Right ventricle myocardium inferior (tissue), 1 donor: ENCODE measurements at regions not wholly inside any gene's neighbourhood (a gene's known extent, or its start where the extent isn't known, plus 50 kb on each side); places are given as distances from the start of the nearest gene placed in this dataset.

ENCODE experiments used
- ATAC-seq: fragments of 200-7000 bp; cut with Tn5 transposase; one replicate; pipeline ENCODE4 v1.9.1; 2020; ENCODE audit warnings: mild to moderate bottlenecking, moderate library complexity
- DNase-seq: peaks from one replicate; pipeline ENCODE4 v3.0.0; 2021; ENCODE audit errors: missing footprints
- intact Hi-C: fragments of 100-400 bp; cut with DNase I; formaldehyde crosslinking; loops from one replicate; pipeline ENCODE4 v1.11.0; 2022
- donor health status: DM: no; HTN: yes; CAD: no; lungs with severe emphysema.

GRCh38 chr1:99527545-99527944, 118.4 kb upstream of the PALMD start:
- intact Hi-C loops, result loop anchor here (5.0 kb wide), 1 partner anchor 40 kb away; no protein-coding TSS in a partner anchor
- ATAC-seq, result no peak
- DNase-seq, result no peak

- DNase-seq, result no peak
- ATAC-seq, result peak; percentile 45
- intact Hi-C loops, result loop anchor here (5.0 kb wide), 1 partner anchor 42 kb away; no protein-coding TSS in a partner anchor
These were observed 116.9 kb upstream of the PALMD start for GRCh38 chr1:99529002-99529401.

DNA sequence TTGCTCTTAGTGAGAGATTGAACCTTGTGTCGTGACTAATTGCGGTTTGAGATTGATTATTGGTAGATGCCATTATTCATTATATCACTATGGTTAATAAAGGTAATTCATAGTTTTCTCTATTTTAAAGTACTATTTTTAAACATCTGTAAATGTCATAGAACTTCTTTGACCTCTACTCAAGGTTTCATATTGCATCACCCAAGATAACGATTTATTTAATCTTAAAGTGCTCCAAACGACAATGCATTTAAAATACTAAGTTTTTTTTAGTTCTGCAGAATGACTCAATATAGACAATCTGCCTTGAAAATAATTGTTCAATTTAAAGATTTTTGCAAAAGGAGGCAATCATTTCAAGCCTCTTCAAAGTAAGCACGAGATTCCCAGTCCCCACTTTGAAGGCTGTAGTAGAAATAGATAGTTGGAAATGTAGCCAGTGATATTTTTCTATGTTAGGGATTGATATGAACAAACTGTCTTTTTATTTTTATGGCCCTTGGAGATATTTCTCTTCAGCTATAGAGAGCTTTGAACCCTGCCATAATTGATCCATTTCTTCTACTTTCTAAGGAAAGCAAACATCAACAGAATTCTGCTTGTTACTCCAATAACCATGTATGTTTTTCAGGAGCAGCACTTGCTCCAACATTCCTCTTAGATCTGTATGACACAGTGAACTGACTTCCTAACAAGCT, 114.2 kb upstream of the PALMD start:
- intact Hi-C loops, result loop anchor here (5.0 kb wide), 1 partner anchor 156 kb away; no protein-coding TSS in a partner anchor
- DNase-seq (no peak), ATAC-seq (no peak)

- intact Hi-C loops, result loop anchor here (5.0 kb wide), 1 partner anchor 155 kb away; no protein-coding TSS in a partner anchor
- DNase-seq (no peak), ATAC-seq (no peak)
These were observed 113.7 kb upstream of the PALMD start for GRCh38 chr1:99532276-99532580.

- ATAC-seq, result peak; percentile 62
- intact Hi-C loops, result loop anchor here (2.0 to 5.0 kb wide), 2 partner anchors 113 to 153 kb away; partner anchors contain the start of gene PALMD
- no peak for DNase-seq
These were observed 111.8 kb upstream of the PALMD start for GRCh38 chr1:99533909-99534637.

DNA sequence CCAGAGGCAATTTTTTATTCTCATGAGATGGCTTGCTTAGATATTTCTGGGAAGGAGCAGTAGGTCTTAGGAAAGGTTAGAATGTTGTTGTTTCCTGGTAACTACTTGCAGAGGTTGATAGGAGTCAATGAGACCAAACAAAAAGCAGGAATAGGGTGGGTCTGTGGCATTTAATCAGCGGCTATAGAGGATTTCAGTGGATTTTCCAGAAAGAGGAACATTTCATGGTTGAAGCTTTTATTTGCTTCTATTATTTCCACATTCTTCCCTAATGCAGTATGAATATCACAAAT, 111.3 kb upstream of the PALMD start:
- intact Hi-C loops, result loop anchor here (2.0 to 5.0 kb wide), 2 partner anchors 112 to 153 kb away; partner anchors contain the start of gene PALMD
- DNase-seq (no peak), ATAC-seq (peak; percentile 47)

GRCh38 chr1:99535470-99536164, 110.3 kb upstream of the PALMD start:
- intact Hi-C loops, result loop anchor here (2.0 kb wide), 1 partner anchor 111 kb away; the partner anchor contains the start of gene PALMD
- DNase-seq (no peak), ATAC-seq (no peak)

GRCh38 chr1:99537886-99538617, 107.9 kb upstream of the PALMD start:
- ATAC-seq (no peak), DNase-seq (no peak)
- intact Hi-C loops, result no loop called here

DNA sequence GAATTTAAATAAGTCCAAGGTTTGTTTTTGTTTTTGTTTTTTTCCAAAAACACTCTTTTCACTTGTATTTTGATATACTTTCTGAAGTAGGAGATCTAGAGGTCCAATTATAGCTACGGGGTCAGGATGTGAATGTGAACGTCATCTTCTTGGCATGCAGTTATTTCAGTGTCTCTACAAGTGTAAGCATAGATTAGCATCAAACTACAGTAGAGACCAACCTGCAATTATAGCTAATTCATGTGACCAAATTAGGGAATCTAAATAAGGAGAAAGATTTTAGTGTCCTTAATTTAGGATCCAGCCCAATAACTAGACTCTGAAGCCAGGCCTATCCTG, 107.3 kb upstream of the PALMD start:
- intact Hi-C loops, result no loop called here
- DNase-seq (no peak), ATAC-seq (no peak)

DNA sequence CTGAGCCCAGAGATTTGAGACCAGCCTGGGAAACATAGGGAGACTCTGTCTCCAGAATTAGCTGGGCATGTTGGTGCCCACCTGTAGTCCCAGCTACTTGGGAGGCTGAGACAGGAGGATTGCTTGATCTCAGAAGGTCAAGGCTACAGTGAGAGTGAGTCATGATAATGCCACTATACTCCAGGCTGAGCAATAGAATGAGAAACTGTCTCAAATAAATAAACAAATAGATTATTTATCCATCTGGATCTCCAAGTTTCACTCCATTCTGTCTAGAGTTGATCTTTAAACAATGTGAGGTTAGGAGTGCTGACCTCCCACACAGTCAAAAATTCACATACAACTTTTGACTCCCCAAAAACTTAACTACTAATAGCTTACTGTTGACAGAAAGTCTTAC, 106.8 kb upstream of the PALMD start:
- no peak for DNase-seq
- intact Hi-C loops, result no loop called here
- no peak for ATAC-seq

- DNase-seq (no peak), ATAC-seq (no peak)
- intact Hi-C loops, result loop anchor here (5.0 kb wide), 1 partner anchor 57 kb away; no protein-coding TSS in a partner anchor
These were observed 105.2 kb upstream of the PALMD start for GRCh38 chr1:99540744-99541143.

DNA sequence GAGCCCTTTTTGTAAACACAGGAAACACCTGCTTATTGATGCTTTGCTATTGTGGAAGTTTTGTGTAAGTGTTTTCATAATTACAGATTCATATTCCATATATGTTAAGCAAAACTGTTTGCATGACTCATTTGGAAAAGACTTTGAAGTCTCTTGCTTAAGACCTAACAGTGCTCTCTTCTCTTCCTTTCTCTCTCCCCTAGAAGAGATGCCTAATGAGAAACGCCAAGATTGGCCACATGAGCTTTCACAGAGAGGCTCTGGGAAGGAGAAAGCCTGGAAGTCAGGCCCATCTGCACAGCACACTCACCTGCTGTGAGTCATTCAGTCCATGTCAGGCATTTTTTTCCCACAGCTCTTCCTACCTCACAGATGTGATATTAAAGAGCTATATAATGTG, 101.6 kb upstream of the PALMD start:
- ATAC-seq, result no peak
- DNase-seq, result no peak
- intact Hi-C loops, result loop anchor here (5.0 kb wide), 1 partner anchor 53 kb away; no protein-coding TSS in a partner anchor

DNA sequence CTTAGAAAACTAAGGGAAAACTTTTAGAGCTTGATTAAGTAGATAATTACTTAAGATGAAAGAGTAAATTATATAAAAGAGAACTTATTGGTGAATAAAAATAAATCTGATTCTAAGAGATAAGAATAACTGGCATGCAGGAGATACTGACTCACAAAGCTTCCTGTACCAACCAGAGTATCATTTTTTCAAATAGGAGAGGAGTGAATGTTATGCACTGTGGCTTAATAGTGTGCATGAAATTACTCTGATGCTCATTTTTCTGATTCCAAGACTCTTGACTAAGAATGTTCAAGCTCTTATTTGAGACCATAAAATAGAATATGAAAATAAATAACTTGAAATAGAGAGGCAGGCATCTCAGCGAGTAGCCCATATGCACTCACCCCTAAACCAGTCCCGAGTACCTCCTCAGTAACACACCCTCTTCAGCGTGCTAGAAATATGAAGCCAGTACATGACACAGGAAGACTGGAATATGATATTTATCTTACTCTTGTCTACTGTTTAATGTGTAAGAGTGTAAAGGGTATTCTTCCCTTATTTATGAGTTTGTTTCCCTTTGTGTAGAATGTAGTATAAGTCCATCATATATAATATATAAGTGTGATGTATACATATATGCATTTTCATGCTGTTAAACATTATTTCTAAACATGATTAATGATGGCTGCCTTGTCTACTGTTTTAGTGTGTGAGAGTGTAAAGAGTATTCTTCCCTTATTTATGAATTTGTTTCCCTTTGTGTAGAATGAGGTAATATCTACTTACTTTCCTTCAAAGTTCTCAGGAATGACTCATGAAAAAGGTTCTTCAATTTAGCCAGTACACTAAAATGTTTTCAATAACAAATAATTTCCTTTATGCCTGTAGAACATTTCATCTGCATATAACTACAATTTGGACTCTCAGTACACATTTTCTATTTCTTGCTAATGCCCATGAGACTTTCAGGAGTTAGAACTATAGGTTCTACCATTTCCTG, 99.2 kb upstream of the PALMD start:
- intact Hi-C loops, result loop anchor here (5.0 kb wide), 1 partner anchor 141 kb away; no protein-coding TSS in a partner anchor
- ATAC-seq (no peak), DNase-seq (no peak)

- DNase-seq, result no peak
- ATAC-seq, result peak; percentile 97
- intact Hi-C loops, result loop anchor here (2.0 to 5.0 kb wide), 2 partner anchors 98 to 138 kb away; partner anchors contain the start of gene PALMD
These were observed 96.8 kb upstream of the PALMD start for GRCh38 chr1:99548943-99549605.

DNA sequence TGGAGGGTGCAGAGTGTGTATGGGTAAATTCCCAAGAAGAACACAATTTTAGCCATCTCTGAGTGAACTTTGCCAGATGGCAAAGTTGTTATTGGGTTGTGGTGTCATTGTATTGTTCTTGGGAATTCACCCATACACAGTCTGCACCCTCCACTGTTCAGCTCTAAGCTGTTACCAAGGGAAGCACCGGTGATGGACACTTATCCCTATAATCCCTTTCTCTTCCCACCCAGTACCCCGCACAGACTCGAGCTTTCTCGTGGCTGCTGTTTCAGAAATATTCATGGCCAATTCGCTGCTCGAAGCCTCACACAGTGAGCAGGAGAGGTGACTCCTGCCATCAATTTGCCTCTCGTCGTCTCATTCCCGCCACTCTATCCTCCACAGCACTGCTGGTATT, 95.7 kb upstream of the PALMD start:
- ATAC-seq, result no peak
- DNase-seq, result no peak
- intact Hi-C loops, result no loop called here

- ATAC-seq (no peak), DNase-seq (no peak)
- intact Hi-C loops, result no loop called here
These were observed 93.9 kb upstream of the PALMD start for GRCh38 chr1:99551812-99552614.

DNA sequence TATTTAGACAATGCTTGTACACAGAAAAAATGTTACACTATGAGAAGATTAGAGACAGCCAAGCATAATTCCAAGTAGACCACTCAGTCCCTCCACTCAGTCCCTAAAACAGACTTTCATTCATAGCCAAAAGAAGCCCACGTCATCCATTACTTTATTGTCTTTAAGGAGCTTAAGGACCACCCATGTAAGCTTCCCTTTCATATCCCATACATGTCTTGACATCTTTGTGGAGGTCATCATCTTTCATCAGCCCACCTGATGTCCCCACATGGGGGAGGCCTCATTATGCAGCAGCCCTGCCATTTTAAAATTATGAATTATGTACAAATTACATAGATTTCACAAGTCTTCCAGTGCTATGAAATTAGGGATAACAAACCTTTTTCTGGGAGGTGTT, 92.6 kb upstream of the PALMD start:
- ATAC-seq (no peak), DNase-seq (no peak)
- intact Hi-C loops, result no loop called here
